CD14-positive monocyte (primary cell): ENCODE measurements at regions not wholly inside any gene's neighbourhood (a gene's known extent, or its start where the extent isn't known, plus 50 kb on each side); places are given as distances from the start of the nearest gene placed in this dataset.

Source experiments
- DNase-seq, 3 donors: peaks; one replicate each; pipeline ENCODE4 v3.0.0-alpha.2; 2011 to 2022
- H2AFZ ChIP-seq: 2 replicates; pipeline ENCODE4 v1.6.0; 2012; ENCODE audit warnings: mild to moderate bottlenecking, low read depth, low read length, inconsistent platforms; ENCODE audit not compliant: insufficient read depth, poor library complexity, severe bottlenecking
- H3K27ac ChIP-seq, 2 donors: 1 replicate in 1 of 2; 2 replicates in 1 of 2; pipeline ENCODE4 v1.5.1; 2012 to 2013; ENCODE audit warnings: low read length in 2 of 2, control low read depth in 1 of 2, inconsistent platforms in 1 of 2, low read depth in 1 of 2, mild to moderate bottlenecking in 1 of 2
- H3K27me3 ChIP-seq, 2 donors: one replicate each; pipeline versions ENCODE4 v1.6.0 to v1.6.1; 2011 to 2013; ENCODE audit warnings: low read length in 2 of 2; ENCODE audit not compliant: control insufficient read depth in 2 of 2, insufficient read depth in 2 of 2
- H3K36me3 ChIP-seq, 2 donors: replicated peaks in 1 of 2; 1 replicate in 1 of 2; 2 replicates in 1 of 2; pipeline versions ENCODE4 v1.5.1 to v1.6.1; 2012 to 2013; ENCODE audit warnings: low read length in 2 of 2, control low read depth in 1 of 2, inconsistent platforms in 1 of 2, mild to moderate bottlenecking in 1 of 2; ENCODE audit not compliant: insufficient read depth in 2 of 2, control insufficient read depth in 1 of 2
- H3K4me1 ChIP-seq, 2 donors: 1 replicate in 1 of 2; 2 replicates in 1 of 2; pipeline versions ENCODE4 v1.5.1 to v1.6.1; 2012 to 2013; ENCODE audit warnings: low read length in 2 of 2, control low read depth in 1 of 2, inconsistent platforms in 1 of 2, mild to moderate bottlenecking in 1 of 2, moderate library complexity in 1 of 2; ENCODE audit not compliant: insufficient read depth in 2 of 2, control insufficient read depth in 1 of 2
- H3K4me2 ChIP-seq: replicated peaks from 2 replicates; pipeline ENCODE3; 2012; ENCODE audit warnings: low read length, moderate library complexity, mild to moderate bottlenecking; ENCODE audit not compliant: poor library complexity, severe bottlenecking; ENCODE audit errors: extremely low read depth
- H3K4me3 ChIP-seq, 3 experiments: fragments of 200-600 bp in 1 of 3; sonication (generic) in 1 of 3; replicated peaks in 1 of 3; 1 replicate in 2 of 3; 2 replicates in 1 of 3; pipeline ENCODE4 v1.5.1; 2011 to 2013; ENCODE audit warnings: low read length in 3 of 3, mild to moderate bottlenecking in 3 of 3, control low read depth in 2 of 3, low read depth in 2 of 3, inconsistent platforms in 1 of 3, moderate library complexity in 1 of 3
- H3K79me2 ChIP-seq: 2 replicates; pipeline ENCODE4 v1.6.0; 2012; ENCODE audit warnings: mild to moderate bottlenecking, control low read depth, inconsistent platforms, low read length, moderate library complexity; ENCODE audit not compliant: insufficient read depth
- H3K9ac ChIP-seq: 2 replicates; pipeline ENCODE4 v1.6.0; 2017; ENCODE audit warnings: low read length, mild to moderate bottlenecking; ENCODE audit not compliant: insufficient read depth, poor library complexity, severe bottlenecking
- H3K9me3 ChIP-seq, 2 donors: replicated peaks in 1 of 2; 1 replicate in 1 of 2; 2 replicates in 1 of 2; pipeline versions ENCODE4 v1.5.1 to v1.6.1; 2012 to 2013; ENCODE audit warnings: low read length in 2 of 2, control low read depth in 1 of 2; ENCODE audit not compliant: control insufficient read depth in 1 of 2, insufficient read depth in 1 of 2
- H4K20me1 ChIP-seq: 2 replicates; pipeline ENCODE4 v1.6.0; 2012; ENCODE audit warnings: mild to moderate bottlenecking, low read length, control low read depth, moderate library complexity; ENCODE audit not compliant: insufficient read depth
- H3K27ac Mint-ChIP-seq, 7 donors: one replicate each; pipeline ENCODE4 v1.8.0; 2020; ENCODE audit warnings: mild to moderate bottlenecking in 7 of 7, mixed read lengths in 7 of 7, moderate library complexity in 6 of 7, inconsistent platforms in 2 of 7
- H3K27me3 Mint-ChIP-seq, 3 donors: one replicate each; pipeline ENCODE4 v1.8.0; 2021 to 2022; ENCODE audit warnings: low read depth in 3 of 3, mild to moderate bottlenecking in 3 of 3, mixed read lengths in 3 of 3, moderate library complexity in 3 of 3, inconsistent platforms in 1 of 3
- H3K36me3 Mint-ChIP-seq, 2 donors: one replicate each; pipeline ENCODE4 v1.8.0; 2020; ENCODE audit warnings: mixed read lengths in 2 of 2, inconsistent platforms in 1 of 2, mild to moderate bottlenecking in 1 of 2
- H3K4me1 Mint-ChIP-seq: one replicate; pipeline ENCODE4 v1.8.0; 2020; ENCODE audit warnings: mild to moderate bottlenecking, mixed read lengths
- H3K4me3 Mint-ChIP-seq, 2 donors: one replicate each; pipeline ENCODE4 v1.8.0; 2020; ENCODE audit warnings: mild to moderate bottlenecking in 2 of 2, mixed read lengths in 2 of 2, moderate library complexity in 1 of 2
- H3K9me3 Mint-ChIP-seq, 7 donors: one replicate each; pipeline ENCODE4 v1.8.0; 2020 to 2022; ENCODE audit warnings: mixed read lengths in 7 of 7, mild to moderate bottlenecking in 6 of 7, moderate library complexity in 6 of 7, inconsistent platforms in 2 of 7
- CTCF ChIP-seq: fragments of 200-600 bp; IDR thresholded peaks from one replicate; pipeline ENCODE4 v1.8.0; 2022; ENCODE audit warnings: antibody characterized with exemption, mild to moderate bottlenecking
- WGBS: methylation state at CpG from one replicate; pipeline ENCODE4 v1.1.5; 2013; ENCODE audit warnings: missing lambda C conversion rate; ENCODE audit not compliant: insufficient coverage; 5-methylcytosine and 5-hydroxymethylcytosine counted together
- intact Hi-C, 2 donors: fragments of 100-400 bp; cut with micrococcal nuclease; formaldehyde crosslinking; loops; one replicate each; pipeline versions ENCODE4 v1.15.0 to v1.15.1; 2023

DNA sequence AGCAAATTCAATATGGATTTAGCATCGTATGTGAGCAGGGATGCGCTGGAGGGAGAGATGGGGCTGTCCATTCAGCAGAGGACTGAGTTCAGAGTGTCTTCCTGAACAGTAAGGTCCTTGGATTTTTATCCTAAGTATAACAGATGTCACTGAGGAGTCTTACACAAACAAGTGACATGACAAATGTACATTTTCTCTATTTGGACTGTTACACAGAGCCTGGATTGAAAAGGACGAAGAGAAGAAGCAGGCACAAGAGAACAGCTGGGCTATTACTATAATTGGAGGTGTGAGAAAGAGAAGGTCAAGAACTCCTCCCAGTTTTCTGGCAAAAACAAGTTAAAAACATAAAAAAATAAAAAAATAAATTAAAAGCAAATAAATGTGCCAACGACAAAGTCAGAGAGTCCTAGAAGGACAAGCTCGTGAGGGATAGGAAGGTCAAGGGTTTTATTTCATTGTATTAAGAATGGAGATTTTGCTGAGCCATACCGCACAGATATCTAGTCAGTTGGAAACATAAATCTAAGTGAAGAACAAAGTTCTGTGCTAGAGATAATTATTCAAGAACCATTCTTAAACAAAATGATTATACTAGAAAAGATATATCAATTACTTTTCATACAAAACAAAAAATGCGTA lies 1186.3 kb downstream of the EFNB2 start:
- Mint-ChIP-seq H3K4me3 (no peak overlapping the region), H3K27me3 (no peaks in the 10 kb centered on the region), H3K36me3 (no peaks in the 10 kb centered on the region), H3K4me1 (no peaks in the 10 kb centered on the region), H3K9me3 (peaks cover 0 to 10% (median 2%) of the 10 kb centered on the region in 7 donors), H3K27ac (no peak overlapping the region)
- Histone ChIP-seq H3K9ac (no peak overlapping the region), H4K20me1 (no peaks in the 10 kb centered on the region), H3K4me3 (no peak overlapping the region), H3K4me2 (no peak overlapping the region), H3K27ac (no peak overlapping the region), H2AFZ (no peak overlapping the region), H3K9me3 (no peaks in the 10 kb centered on the region), H3K79me2 (no peaks in the 10 kb centered on the region), H3K4me1 (no peaks in the 10 kb centered on the region), H3K27me3 (no peaks in the 10 kb centered on the region), H3K36me3 (no peaks in the 10 kb centered on the region)
- intact Hi-C loops = no loop called here
- DNase-seq = no peak
- 83% methylated on average over 2 of the region's 7 CpGs for WGBS
- no peak for TF ChIP-seq CTCF

DNA sequence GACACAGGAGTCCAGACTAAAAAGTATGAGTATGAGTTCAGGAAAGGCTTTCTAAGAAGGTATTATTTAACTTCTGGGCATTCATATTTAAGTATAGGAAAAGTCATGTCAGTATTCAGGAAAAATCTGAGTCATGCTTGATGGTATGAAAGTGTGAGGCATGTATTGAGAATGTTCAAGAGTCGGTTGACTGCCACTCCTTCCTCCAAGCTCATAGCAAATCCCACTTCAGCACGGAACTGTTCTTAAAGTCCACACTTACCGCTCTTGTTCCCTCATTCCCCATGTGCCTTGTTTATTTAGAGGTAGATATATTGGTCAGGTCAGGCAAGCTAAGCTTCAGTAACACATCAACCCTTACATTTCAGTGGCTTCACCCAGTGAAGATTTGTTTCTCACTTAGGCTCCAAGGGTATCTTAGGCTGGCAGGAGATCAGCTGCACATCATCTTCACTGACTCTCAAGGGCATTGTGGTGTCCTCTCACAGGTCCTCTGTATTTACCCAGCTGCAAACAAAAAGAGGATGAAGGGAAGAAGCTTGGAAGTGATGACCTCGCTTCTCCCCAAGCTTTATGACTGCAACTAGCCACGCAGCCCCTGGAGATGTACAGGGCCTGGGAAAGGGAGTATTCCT lies 1189.2 kb downstream of the EFNB2 start:
- H2AFZ ChIP-seq = no peak overlapping the region
- H3K4me1 Mint-ChIP-seq = no peaks in the 10 kb centered on the region

More for the DNA sequence above, 1189.2 kb downstream of the EFNB2 start:
- no CpG with 5 or more reads among the region's 5 CpGs for WGBS
- Histone ChIP-seq H3K4me2 (no peak overlapping the region), H3K4me1 (no peaks in the 10 kb centered on the region), H3K27me3 (no peaks in the 10 kb centered on the region), H3K9me3 (peaks cover 0 to 2% of the 10 kb centered on the region in 2 donors), H3K4me3 (no peak overlapping the region), H3K36me3 (no peaks in the 10 kb centered on the region), H3K9ac (no peak overlapping the region), H3K79me2 (no peaks in the 10 kb centered on the region), H4K20me1 (no peaks in the 10 kb centered on the region), H3K27ac (no peak overlapping the region)
- Mint-ChIP-seq H3K4me3 (no peak overlapping the region), H3K27me3 (no peaks in the 10 kb centered on the region), H3K36me3 (no peaks in the 10 kb centered on the region), H3K27ac (no peak overlapping the region), H3K9me3 (peaks cover 0 to 4% (median 0%) of the 10 kb centered on the region in 7 donors)
- intact Hi-C loops = no loop called here
- TF ChIP-seq CTCF = no peak
- no peak for DNase-seq
